Left colon (tissue), 2 donors: ENCODE measurements at regions not wholly inside any gene's neighbourhood (a gene's known extent, or its start where the extent isn't known, plus 50 kb on each side); places are given as distances from the start of the nearest gene placed in this dataset.
"Not testable (repeated sequence)": the region's sequence is repeated elsewhere in the genome, so short reads cannot be mapped to it uniquely, and the experiment has no call there.

Source experiments
- ATAC-seq: fragments of 200-7000 bp; cut with Tn5 transposase; one replicate; pipeline ENCODE4 v1.9.1; 2020; ENCODE audit warnings: mild to moderate bottlenecking, moderate library complexity
- DNase-seq, 2 donors: peaks; one replicate each; pipeline ENCODE4 v3.0.0-alpha.2; 2020
- intact Hi-C, 2 donors: fragments of 100-400 bp; cut with DNase I in 1 of 2; cut with micrococcal nuclease in 1 of 2; formaldehyde crosslinking; loops; one replicate each; pipeline versions ENCODE4 v1.11.2 to v1.14.0; 2022; cut with DNase I, micrococcal nuclease
- microRNA-seq, 2 donors: library from miRNA; unstranded; fragments of <30 nt; microRNA quantifications; one replicate each; pipeline versions ENCODE4 v1.1.0 to v1.2.0, GENCODE V29; 2020
- donor health status: DM: no; HTN: no; CAD: no.
- donor health status: DM: yes; HTN: yes; CAD: no.

DNA sequence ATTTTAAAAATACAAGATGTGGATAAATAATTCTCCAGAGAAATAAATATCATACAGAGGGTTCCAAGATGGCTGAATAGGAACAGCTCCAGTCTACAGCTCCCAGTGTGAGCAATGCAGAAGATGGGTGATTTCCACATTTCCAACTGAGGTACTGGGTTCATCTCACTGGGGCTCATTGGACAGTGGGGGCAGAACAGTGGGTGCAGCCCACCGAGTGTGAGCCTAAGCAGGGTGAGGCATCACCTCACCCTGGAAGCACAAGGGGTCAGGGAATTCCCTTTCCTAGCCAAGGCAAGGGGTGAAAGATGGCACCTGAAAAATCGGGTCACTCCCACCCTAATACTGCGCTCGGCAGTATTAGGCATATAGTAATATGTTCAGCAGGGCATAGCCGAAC lies 167.5 kb upstream of the IRS4 start:
- DNase-seq, intact Hi-C loops, ATAC-seq: not testable (repeated sequence)

DNA sequence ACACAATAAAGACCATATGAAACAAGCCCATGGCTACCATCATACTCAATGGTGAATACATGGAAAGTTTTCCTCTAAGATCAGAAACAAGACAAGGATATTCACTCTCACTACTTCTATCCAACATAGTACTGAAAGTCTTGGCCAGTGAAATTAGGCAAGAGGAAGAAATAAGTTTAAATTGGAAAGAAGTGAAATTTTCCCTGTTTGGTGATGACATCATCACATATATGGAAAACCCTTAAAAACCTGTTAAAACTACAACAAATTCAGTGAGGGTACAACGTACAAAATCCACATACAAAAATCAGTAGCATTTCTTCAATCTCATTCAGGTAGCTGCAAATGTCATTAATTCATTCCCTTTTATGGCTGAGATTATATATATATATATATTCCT lies 164.0 kb upstream of the IRS4 start:
- intact Hi-C loops = no loop called here
- ATAC-seq (no peak), DNase-seq (no peak)

GRCh38 chrX:108896349-108896748 lies 160.0 kb upstream of the IRS4 start:
- DNase-seq, ATAC-seq, intact Hi-C loops: not testable (repeated sequence)

DNA sequence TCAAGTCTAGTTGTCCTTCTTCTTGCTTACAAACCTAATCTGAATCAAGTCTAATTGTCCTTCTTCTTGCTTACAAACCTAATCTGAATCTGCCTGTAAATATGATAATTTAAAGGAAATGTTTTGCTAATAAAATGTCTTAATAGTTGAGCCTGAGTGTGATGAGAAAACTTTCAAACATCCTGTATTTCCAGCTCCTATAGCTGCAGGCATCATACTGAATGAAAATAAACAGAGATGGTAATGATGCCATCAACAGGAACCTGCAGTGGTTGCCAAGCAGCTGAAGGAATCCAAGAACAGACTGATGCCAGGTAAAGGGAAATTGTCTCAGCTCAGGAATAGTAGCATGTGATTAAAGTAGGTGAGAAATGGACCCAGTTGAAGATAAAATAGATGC lies 156.1 kb upstream of the IRS4 start:
- intact Hi-C loops = no loop called here
- no peak for DNase-seq
- no peak for ATAC-seq

DNA sequence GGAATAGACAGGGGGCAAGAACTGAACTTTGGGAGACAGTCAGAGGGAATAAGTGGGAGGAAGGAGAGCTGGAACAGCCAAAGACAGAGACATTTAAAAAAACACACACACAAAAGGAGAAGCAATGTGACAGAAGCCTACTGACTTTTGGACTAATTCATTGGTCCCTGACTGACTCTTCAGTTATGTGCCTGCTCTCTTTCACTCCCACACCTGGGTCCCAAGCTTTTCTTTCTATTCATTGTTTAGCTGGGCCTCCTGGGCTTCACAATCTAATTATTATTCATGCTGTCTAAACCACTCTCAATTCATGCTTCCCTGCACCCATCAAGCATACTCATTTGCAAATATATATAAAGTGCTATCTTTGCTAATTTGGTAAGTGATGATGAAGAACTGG lies 139.2 kb upstream of the IRS4 start:
- ATAC-seq = no peak

GRCh38 chrX:108843039-108843438 lies 106.7 kb upstream of the IRS4 start:
- ATAC-seq, DNase-seq, intact Hi-C loops: not testable (repeated sequence)

More for the DNA sequence above, 139.2 kb upstream of the IRS4 start:
- intact Hi-C loops = no loop called here
- DNase-seq = no peak

- no peak for ATAC-seq
- intact Hi-C loops = no loop called here
- no peak for DNase-seq
These were observed 97.6 kb upstream of the IRS4 start for GRCh38 chrX:108833993-108834392.

- ATAC-seq = no peak
- intact Hi-C loops = no loop called here
- no peak for DNase-seq
These were observed 75.5 kb upstream of the IRS4 start for GRCh38 chrX:108811891-108812290.

DNA sequence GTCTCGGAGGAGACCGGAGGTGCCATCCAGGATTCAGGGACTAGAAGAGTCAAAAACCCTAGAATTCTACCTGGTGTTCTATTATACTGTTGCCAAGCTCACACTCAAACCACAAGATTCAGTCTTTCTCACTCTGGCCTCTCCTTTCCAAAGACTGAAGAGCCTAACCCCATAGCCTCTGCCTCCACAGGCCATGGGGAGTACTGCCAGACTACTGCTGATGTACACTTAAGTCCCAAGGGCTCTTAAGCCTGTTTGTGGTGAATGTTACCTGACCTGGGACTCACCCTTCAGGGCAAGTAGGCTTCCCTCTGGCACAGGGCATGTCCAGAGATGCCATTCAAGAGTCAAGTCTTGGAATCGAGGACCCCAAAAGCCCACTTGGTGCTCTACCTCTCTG lies 58.9 kb upstream of the IRS4 start:
- ATAC-seq (no peak), DNase-seq (no peak)
- intact Hi-C loops = no loop called here

Small RNA genes lying in the stretch of these regions (microRNA-seq; reads per million reads assigned to microRNA genes)
- gene MIR6087 = 0 to 5.4 reads per million in 2 donors
